DND-41 (cell line): ENCODE measurements at regions not wholly inside any gene's neighbourhood (a gene's known extent, or its start where the extent isn't known, plus 50 kb on each side); places are given as distances from the start of the nearest gene placed in this dataset.

Experiments
- EZH2 ChIP-seq: IDR thresholded peaks from 3 replicates; pipeline ENCODE4 v1.6.1; 2012; ENCODE audit warnings: borderline replicate concordance, low read depth, mild to moderate bottlenecking, moderate library complexity, low read length, inconsistent platforms; ENCODE audit not compliant: severe bottlenecking
- TF ChIP-seq, protein P1 (sequence below): IDR thresholded peaks from 2 replicates; pipeline ENCODE4 v1.5.1; 2012; ENCODE audit warnings: borderline replicate concordance, low read length, moderate library complexity, mild to moderate bottlenecking; ENCODE audit not compliant: poor library complexity, severe bottlenecking; ENCODE audit errors: extremely low read depth

DNA sequence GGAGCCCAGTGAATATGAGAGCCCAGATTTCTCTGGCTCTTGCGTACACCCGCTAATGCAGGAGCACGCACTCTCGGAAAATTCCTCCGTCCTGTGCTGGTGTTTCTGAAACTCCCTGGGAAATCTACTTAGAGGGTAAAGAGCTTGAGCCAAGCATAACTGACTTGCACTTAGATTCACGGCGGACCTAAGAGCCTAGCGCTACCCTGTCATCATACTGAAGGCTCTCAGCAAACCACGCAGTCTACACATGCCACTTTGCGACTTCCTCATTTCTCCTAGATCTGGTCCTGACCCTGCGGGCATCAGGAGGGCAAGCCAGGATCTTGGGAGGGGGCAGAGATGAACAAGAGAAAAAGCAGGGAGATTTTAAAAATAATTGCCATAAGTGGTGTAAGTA is 324.7 kb downstream of the CD83 start:
- TF ChIP-seq EZH2: no peak
- TF ChIP-seq, protein P1, sequence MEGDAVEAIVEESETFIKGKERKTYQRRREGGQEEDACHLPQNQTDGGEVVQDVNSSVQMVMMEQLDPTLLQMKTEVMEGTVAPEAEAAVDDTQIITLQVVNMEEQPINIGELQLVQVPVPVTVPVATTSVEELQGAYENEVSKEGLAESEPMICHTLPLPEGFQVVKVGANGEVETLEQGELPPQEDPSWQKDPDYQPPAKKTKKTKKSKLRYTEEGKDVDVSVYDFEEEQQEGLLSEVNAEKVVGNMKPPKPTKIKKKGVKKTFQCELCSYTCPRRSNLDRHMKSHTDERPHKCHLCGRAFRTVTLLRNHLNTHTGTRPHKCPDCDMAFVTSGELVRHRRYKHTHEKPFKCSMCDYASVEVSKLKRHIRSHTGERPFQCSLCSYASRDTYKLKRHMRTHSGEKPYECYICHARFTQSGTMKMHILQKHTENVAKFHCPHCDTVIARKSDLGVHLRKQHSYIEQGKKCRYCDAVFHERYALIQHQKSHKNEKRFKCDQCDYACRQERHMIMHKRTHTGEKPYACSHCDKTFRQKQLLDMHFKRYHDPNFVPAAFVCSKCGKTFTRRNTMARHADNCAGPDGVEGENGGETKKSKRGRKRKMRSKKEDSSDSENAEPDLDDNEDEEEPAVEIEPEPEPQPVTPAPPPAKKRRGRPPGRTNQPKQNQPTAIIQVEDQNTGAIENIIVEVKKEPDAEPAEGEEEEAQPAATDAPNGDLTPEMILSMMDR: no peak
